Gastroesophageal sphincter (tissue), 3 donors: ENCODE measurements at regions not wholly inside any gene's neighbourhood (a gene's known extent, or its start where the extent isn't known, plus 50 kb on each side); places are given as distances from the start of the nearest gene placed in this dataset.
A peak's percentile ranks its signal among the peaks of the same experiment; 100 is the strongest.
"Not testable (repeated sequence)": the region's sequence is repeated elsewhere in the genome, so short reads cannot be mapped to it uniquely, and the experiment has no call there.

Experiments
- EP300 ChIP-seq: sonication (generic); formaldehyde crosslinking; IDR thresholded peaks from one replicate; pipeline ENCODE4 v1.6.1; 2017; ENCODE audit warnings: antibody characterized with exemption, mild to moderate bottlenecking
- POLR2A ChIP-seq, 2 donors: fragments of 450-650 bp; IDR thresholded peaks; one replicate each; pipeline ENCODE4 v1.6.1; 2017; ENCODE audit warnings: antibody characterized with exemption in 2 of 2, mild to moderate bottlenecking in 2 of 2, moderate library complexity in 1 of 2
- POLR2AphosphoS5 ChIP-seq: sonication (generic); formaldehyde crosslinking; IDR thresholded peaks from one replicate; pipeline ENCODE4 v1.6.1; 2017; ENCODE audit warnings: antibody characterized with exemption
- TF ChIP-seq, protein P1 (sequence below), 4 experiments: fragments of 200-600 bp in 2 of 4; fragments of 450-650 bp in 2 of 4; sonication (generic) in 1 of 4; IDR thresholded peaks; one replicate each; pipeline ENCODE4 v1.5.1; 2017 to 2019; ENCODE audit warnings: antibody characterized with exemption in 4 of 4, mild to moderate bottlenecking in 2 of 4, moderate library complexity in 2 of 4

DNA sequence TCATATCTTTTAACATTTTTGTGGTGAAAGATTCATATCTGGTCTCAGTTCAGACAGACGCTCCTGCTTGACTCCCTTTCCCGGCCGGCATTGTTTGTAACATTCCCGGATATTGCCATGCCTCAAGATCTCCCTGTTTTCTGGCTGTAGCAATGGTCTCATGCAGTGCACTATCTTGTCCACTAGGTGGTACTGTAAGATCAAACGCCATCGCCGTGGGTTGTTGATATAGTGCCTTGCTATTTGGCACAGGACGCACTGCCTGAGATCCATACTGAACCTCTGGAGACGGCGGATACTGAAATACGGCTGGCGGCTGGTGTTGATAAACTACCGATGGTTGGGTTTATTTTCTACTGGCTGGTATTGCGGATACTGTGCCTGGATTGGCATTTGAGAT lies 218.6 kb downstream of the ADRA2C start:
- TF ChIP-seq, protein P1, sequence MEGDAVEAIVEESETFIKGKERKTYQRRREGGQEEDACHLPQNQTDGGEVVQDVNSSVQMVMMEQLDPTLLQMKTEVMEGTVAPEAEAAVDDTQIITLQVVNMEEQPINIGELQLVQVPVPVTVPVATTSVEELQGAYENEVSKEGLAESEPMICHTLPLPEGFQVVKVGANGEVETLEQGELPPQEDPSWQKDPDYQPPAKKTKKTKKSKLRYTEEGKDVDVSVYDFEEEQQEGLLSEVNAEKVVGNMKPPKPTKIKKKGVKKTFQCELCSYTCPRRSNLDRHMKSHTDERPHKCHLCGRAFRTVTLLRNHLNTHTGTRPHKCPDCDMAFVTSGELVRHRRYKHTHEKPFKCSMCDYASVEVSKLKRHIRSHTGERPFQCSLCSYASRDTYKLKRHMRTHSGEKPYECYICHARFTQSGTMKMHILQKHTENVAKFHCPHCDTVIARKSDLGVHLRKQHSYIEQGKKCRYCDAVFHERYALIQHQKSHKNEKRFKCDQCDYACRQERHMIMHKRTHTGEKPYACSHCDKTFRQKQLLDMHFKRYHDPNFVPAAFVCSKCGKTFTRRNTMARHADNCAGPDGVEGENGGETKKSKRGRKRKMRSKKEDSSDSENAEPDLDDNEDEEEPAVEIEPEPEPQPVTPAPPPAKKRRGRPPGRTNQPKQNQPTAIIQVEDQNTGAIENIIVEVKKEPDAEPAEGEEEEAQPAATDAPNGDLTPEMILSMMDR (IDR thresholded peaks at IDR 0.05): peak; percentile 28 to 57 (median 51)
- TF ChIP-seq POLR2A (IDR thresholded peaks at IDR 0.05); POLR2AphosphoS5; EP300: not testable (repeated sequence)
